MM.1S (cell line): ENCODE measurements at regions not wholly inside any gene's neighbourhood (a gene's known extent, or its start where the extent isn't known, plus 50 kb on each side); places are given as distances from the start of the nearest gene placed in this dataset.

Experiments
- DNase-seq: peaks from one replicate; pipeline ENCODE4 v3.0.0-alpha.2; 2015
- H2AFZ ChIP-seq: fragments of 300-600 bp; sonication (generic); 2 replicates; pipeline ENCODE4 v1.6.0; 2016; ENCODE audit warnings: antibody characterized with exemption, low read length
- H3F3A ChIP-seq: fragments of 300-600 bp; sonication (generic); 2 replicates; pipeline ENCODE4 v1.6.1; 2016; ENCODE audit warnings: mild to moderate bottlenecking, antibody characterized with exemption, low read length, moderate library complexity, mixed read lengths; ENCODE audit not compliant: insufficient read depth
- H3K27ac ChIP-seq: fragments of 300-600 bp; sonication (generic); 2 replicates; pipeline ENCODE4 v1.5.1; 2016; ENCODE audit warnings: mild to moderate bottlenecking, low read length
- H3K27me3 ChIP-seq: fragments of 300-600 bp; sonication (generic); replicated peaks from 2 replicates; pipeline ENCODE4 v1.6.0; 2016; ENCODE audit warnings: low read length; ENCODE audit not compliant: insufficient read depth
- H3K36me3 ChIP-seq: fragments of 300-600 bp; sonication (generic); replicated peaks from 2 replicates; pipeline ENCODE4 v1.6.1; 2016; ENCODE audit warnings: mild to moderate bottlenecking, low read length, mixed read lengths; ENCODE audit not compliant: insufficient read depth
- H3K4me1 ChIP-seq: fragments of 300-600 bp; sonication (generic); 2 replicates; pipeline ENCODE4 v1.6.1; 2016; ENCODE audit warnings: low read length, mixed read lengths
- H3K4me2 ChIP-seq: fragments of 300-600 bp; sonication (generic); 2 replicates; pipeline ENCODE4 v1.6.0; 2016; ENCODE audit warnings: low read depth, low read length
- H3K4me3 ChIP-seq: fragments of 300-600 bp; sonication (generic); 2 replicates; pipeline ENCODE4 v1.5.1; 2016; ENCODE audit warnings: low read length, mixed read lengths
- H3K79me2 ChIP-seq: fragments of 300-600 bp; sonication (generic); 2 replicates; pipeline ENCODE4 v1.6.1; 2016; ENCODE audit warnings: mixed run types, low read length, mixed read lengths
- H3K9ac ChIP-seq: fragments of 300-600 bp; sonication (generic); 2 replicates; pipeline ENCODE4 v1.6.1; 2016; ENCODE audit warnings: low read length, mixed read lengths
- H3K9me2 ChIP-seq: fragments of 300-600 bp; sonication (generic); replicated peaks from 2 replicates; pipeline ENCODE4 v1.6.1; 2016; ENCODE audit warnings: mild to moderate bottlenecking, low read length, mixed read lengths; ENCODE audit not compliant: insufficient read depth
- H3K9me3 ChIP-seq: fragments of 300-600 bp; sonication (generic); replicated peaks from 2 replicates; pipeline ENCODE4 v1.6.1; 2016; ENCODE audit warnings: mild to moderate bottlenecking, low read length, mixed read lengths; ENCODE audit not compliant: insufficient read depth
- H4K20me1 ChIP-seq: fragments of 300-600 bp; sonication (generic); 2 replicates; pipeline ENCODE4 v1.6.1; 2016; ENCODE audit warnings: mild to moderate bottlenecking, low read length, moderate library complexity, mixed read lengths; ENCODE audit not compliant: insufficient read depth
- EZH2 ChIP-seq: fragments of 300-600 bp; sonication (generic); optimal IDR thresholded peaks from 2 replicates; pipeline ENCODE3; 2017; ENCODE audit warnings: low read depth, mild to moderate bottlenecking, antibody characterized with exemption, low read length, mixed read lengths
- EZH2phosphoT487 ChIP-seq: fragments of 300-600 bp; sonication (generic); IDR thresholded peaks from 2 replicates; pipeline ENCODE4 v1.6.1; 2018; ENCODE audit warnings: antibody characterized with exemption, low read length
- TF ChIP-seq, protein P1 (sequence below): fragments of 300-600 bp; sonication (generic); IDR thresholded peaks from 2 replicates; pipeline ENCODE4 v1.5.1; 2016; ENCODE audit warnings: antibody characterized with exemption, low read length, mixed read lengths

DNA sequence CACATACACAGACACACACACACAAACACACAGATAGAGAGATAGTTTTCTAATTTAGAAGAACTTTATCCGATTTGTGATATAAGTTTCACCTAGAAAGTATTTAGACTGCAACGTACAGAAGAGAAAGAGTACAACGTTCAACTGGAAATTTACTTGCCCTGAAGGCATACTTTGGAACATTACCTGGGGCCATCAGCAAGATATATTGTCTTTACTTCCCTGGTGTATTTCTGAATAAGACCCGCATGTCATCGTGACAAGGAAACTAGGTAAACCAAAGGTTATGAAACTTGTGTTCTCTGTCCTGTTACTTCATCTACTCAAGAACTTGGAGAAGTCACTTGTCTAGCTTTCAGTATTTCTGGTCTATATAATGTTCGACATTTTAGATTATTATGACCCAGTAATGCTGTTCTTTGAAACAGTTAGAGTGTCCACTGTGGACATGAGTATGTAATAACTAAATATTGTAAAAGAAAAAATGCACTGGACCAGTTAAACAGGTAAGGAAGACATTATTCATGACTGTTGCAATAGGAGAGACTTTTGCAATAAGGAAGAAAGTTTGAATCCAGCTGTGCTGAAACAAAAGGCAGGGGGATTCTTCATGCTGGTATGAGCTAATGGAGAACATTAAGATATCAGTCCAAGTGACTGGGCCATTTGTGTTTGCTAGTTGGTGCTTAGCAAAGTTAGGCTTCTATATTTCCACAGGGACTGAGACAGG is 1791.1 kb downstream of the MAT2B start:
- H3K9me2 ChIP-seq, result no peaks in the 10 kb centered on the region

DNA sequence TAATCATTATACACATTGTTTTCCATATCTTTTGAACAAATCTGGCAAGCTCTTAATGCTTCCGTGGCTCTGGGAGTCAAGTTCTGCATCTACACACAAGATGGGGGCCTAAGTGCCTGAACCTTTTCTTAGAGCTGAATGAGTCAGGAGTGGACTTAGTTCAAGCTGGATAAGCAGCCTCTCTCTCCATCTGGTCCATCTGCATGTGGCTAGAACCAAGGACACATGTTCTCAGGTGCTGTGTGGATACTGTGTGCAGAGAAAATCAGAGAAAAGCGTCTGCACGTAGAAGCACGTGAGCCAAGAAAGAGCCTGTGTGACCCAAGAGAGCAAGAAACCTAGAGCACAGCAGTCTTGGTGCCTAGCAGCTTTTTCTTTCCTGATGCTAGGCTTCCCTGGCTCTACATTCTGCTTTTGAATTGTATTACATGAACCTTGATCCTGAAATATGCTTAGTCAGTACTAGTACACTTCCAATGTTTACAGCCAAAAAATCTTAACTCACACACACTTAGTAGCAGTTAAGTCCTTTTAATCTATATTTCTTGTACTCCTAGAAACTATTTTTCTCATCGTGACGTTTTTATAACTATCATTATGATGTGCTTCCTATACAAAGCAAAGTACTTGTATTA is 1798.9 kb downstream of the MAT2B start:
- Histone ChIP-seq H3K4me3 (no peak overlapping the region), H3K36me3 (no peaks in the 10 kb centered on the region), H2AFZ (no peak overlapping the region), H3K79me2 (no peaks in the 10 kb centered on the region), H3K27ac (no peak overlapping the region), H3F3A (no peaks in the 10 kb centered on the region), H4K20me1 (no peaks in the 10 kb centered on the region), H3K4me1 (no peaks in the 10 kb centered on the region), H3K9me3 (no peaks in the 10 kb centered on the region), H3K9ac (no peak overlapping the region), H3K4me2 (no peak overlapping the region), H3K27me3 (no peaks in the 10 kb centered on the region), H3K9me2 (no peaks in the 10 kb centered on the region)
- TF ChIP-seq, protein P1, sequence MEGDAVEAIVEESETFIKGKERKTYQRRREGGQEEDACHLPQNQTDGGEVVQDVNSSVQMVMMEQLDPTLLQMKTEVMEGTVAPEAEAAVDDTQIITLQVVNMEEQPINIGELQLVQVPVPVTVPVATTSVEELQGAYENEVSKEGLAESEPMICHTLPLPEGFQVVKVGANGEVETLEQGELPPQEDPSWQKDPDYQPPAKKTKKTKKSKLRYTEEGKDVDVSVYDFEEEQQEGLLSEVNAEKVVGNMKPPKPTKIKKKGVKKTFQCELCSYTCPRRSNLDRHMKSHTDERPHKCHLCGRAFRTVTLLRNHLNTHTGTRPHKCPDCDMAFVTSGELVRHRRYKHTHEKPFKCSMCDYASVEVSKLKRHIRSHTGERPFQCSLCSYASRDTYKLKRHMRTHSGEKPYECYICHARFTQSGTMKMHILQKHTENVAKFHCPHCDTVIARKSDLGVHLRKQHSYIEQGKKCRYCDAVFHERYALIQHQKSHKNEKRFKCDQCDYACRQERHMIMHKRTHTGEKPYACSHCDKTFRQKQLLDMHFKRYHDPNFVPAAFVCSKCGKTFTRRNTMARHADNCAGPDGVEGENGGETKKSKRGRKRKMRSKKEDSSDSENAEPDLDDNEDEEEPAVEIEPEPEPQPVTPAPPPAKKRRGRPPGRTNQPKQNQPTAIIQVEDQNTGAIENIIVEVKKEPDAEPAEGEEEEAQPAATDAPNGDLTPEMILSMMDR, result no peak
- TF ChIP-seq EZH2 (no peak), EZH2phosphoT487 (no peak)
- no peak for DNase-seq

More for the DNA sequence above, 1791.1 kb downstream of the MAT2B start:
- 0 out of 2 replicates have a peak, but pooled peaks cover 3% of the 10 kb centered on the region for H3F3A ChIP-seq
- DNase-seq, result no peak
- no peak overlapping the region for H3K27ac ChIP-seq
- no peak overlapping the region for H2AFZ ChIP-seq
- H3K27me3 ChIP-seq, result no peaks in the 10 kb centered on the region
- H3K9me3 ChIP-seq, result no peaks in the 10 kb centered on the region
- peaks cover 4% of the 10 kb centered on the region; the same call in 1 of the 2 replicates for H3K4me1 ChIP-seq
- no peak overlapping the region for H3K4me3 ChIP-seq
- H3K4me2 ChIP-seq, result no peak overlapping the region
- H3K36me3 ChIP-seq, result no peaks in the 10 kb centered on the region
- H3K79me2 ChIP-seq, result no peaks in the 10 kb centered on the region
- H4K20me1 ChIP-seq, result no peaks in the 10 kb centered on the region
- no peak for TF ChIP-seq EZH2
- H3K9ac ChIP-seq, result no peak overlapping the region

DNA sequence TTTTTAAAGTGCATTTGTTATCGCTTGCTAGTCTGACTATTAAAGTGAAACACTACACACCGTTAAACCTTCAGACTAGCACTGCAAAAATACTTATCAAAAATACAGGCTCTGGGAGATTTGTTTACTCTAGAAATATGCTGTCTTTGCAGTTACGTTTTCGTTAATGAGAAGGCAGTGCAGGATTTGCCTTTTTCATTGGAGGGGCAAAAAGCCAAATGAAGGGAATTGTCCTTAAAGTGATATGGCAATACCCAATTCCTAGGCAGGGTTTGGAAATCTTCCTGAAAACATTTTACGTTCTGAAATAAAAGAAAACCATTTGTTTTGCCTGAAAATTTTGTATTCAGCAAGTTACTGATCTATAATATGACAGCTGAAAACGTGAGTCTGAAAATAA is 1800.2 kb downstream of the MAT2B start:
- Histone ChIP-seq H4K20me1 (no peaks in the 10 kb centered on the region), H3K27me3 (no peaks in the 10 kb centered on the region), H3K4me3 (0 out of 2 replicates have a peak overlapping the region, but pooled peaks have one; percentile 8), H3K4me2 (peak overlapping the region; percentile 31; the same call in 1 of the 2 replicates), H3K4me1 (no peaks in the 10 kb centered on the region), H3K27ac (no peak overlapping the region), H3K79me2 (no peaks in the 10 kb centered on the region), H3K36me3 (no peaks in the 10 kb centered on the region), H3F3A (no peaks in the 10 kb centered on the region), H3K9me3 (no peaks in the 10 kb centered on the region), H2AFZ (peak overlapping the region; percentile 28), H3K9me2 (no peaks in the 10 kb centered on the region), H3K9ac (no peak overlapping the region)
- no peak for TF ChIP-seq EZH2
- TF ChIP-seq, protein P1, result no peak
- no peak for TF ChIP-seq EZH2phosphoT487
- peak; percentile 22 for DNase-seq

DNA sequence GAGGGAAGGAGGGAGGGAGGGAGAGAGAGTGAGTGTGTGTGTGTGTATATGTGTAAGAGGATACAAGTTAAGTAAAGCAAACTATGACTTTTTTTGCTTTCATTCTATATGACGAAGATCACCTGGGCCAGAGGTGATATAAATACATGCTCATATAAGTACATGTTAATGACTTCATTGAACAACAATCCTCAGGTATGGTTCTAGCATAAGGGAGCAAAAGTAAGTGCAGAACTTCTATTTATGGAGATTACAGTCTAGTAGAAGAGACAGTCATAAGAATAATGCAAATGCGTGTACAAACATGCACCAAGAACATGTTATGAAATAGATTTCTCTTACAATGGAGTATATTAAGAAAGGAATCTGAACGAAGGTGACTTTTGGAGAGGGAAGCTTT is 1804.0 kb downstream of the MAT2B start:
- Histone ChIP-seq H3K4me3 (no peak overlapping the region), H3K27ac (no peak overlapping the region), H3K36me3 (no peaks in the 10 kb centered on the region), H3K4me1 (no peaks in the 10 kb centered on the region), H3K9ac (no peak overlapping the region), H3F3A (no peaks in the 10 kb centered on the region), H3K79me2 (no peaks in the 10 kb centered on the region), H3K4me2 (no peak overlapping the region), H3K9me2 (no peaks in the 10 kb centered on the region), H2AFZ (no peak overlapping the region), H3K9me3 (no peaks in the 10 kb centered on the region), H3K27me3 (no peaks in the 10 kb centered on the region), H4K20me1 (no peaks in the 10 kb centered on the region)
- DNase-seq, result no peak
- no peak for TF ChIP-seq EZH2
- TF ChIP-seq EZH2phosphoT487, result no peak
- TF ChIP-seq, protein P1, result no peak
